GM19372 (cell line): ENCODE measurements at regions not wholly inside any gene's neighbourhood (a gene's known extent, or its start where the extent isn't known, plus 50 kb on each side); places are given as distances from the start of the nearest gene placed in this dataset.
"Not testable (repeated sequence)": the region's sequence is repeated elsewhere in the genome, so short reads cannot be mapped to it uniquely, and the experiment has no call there.

Experiments used
- ATAC-seq: cut with Tn5 transposase; IDR thresholded peaks from one replicate; pipeline ENCODE4 v1.9.1; 2021; ENCODE audit warnings: mild to moderate bottlenecking, low read depth, moderate library complexity; ENCODE audit not compliant: unreplicated experiment

- ATAC-seq = no peak
Measured at GRCh38 chr5:104551628-104552027, 989.0 kb upstream of the NUDT12 start.

DNA sequence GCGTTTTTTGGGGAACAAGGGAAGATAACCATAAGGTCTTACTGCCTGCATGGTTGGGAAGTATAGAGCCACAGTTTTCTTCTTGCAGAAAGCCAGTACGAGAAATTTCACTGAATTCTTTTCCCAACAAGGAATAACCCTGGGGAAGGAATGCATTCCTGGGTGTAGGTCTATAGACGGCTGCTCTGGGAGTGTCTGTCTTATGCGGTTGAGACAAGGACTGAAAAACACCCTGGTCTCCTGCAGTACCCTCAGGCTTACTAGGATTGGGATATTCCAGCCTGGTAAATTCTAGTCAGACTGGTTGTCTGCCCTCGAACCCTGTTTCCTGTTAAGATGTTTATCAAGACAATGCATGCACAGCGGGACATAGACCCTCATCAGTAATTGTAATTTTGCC lies 984.3 kb upstream of the NUDT12 start:
- not testable (repeated sequence) for ATAC-seq

- ATAC-seq = no peak
Measured at GRCh38 chr5:104541141-104541785, 978.7 kb upstream of the NUDT12 start.

GRCh38 chr5:104540448-104540847 lies 977.9 kb upstream of the NUDT12 start:
- no peak for ATAC-seq

DNA sequence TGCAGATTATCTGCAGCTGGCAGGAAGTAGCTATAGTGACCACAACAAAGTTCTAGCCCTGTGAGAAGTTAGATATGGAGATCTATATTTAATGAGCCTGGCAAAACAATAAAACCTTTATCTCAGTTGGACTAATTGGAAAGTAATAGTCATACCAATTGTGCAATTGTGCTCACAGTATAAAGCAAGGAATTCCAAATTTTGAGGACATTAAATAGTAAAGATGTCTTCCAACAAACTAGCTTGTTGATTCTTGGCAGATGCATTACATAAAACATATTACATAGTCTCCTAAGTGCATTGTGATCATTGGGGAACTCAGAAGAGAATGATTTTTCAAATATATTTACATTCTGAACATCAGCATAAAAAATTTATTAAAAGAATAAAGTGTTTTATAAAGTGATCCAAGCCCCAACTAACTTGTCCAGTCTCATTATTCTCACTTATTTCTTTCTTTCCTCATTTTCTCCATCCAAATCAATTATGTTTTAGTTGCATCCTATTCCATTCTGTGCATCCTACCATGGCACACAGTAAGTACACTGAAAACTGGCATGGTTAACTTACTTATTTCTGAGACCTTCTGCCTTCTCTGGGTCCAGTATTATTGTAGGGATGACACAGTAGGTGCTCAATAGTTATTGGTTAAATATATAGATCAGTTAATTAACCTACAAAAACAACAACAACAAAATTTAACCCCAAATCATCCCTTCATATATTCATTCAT lies 977.2 kb upstream of the NUDT12 start:
- no peak for ATAC-seq

DNA sequence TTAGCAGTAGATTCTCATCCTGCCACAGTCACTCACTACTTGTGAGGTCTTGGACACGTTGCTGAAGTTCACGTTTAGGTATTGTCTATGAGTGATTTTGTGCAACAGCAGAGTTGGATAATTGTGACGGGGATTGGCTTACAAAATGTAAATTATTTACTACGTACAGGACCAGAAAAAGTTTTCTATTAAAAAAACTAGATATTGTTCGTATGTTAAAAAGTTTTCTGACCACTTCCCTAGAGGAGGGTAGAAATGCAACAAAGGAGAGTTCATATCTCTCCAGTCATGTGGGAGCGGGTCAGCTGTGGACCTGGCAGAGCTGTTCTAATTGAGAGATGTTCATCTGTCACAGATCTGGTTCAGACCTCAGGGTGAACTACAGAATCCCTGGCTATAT lies 976.1 kb upstream of the NUDT12 start:
- ATAC-seq = no peak

GRCh38 chr5:104533498-104533897 lies 970.9 kb upstream of the NUDT12 start:
- no peak for ATAC-seq

DNA sequence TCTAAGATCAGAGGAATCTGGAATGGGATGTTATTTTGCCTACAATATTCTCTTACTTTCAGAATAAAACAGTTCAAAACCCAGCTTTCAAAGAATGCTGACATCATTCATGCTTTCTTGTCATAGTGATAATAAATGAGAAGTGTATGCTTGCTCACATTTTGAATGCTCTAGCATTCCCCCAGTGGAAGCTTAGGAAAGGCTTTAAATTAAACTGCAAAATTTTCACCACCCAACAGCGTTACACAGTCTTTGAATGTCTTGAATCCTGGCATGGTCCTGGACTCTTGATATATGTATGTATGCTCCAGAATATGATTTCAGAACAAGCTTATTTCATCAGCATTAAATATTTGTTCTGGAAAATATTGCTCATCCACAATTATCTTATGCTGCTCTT lies 964.3 kb upstream of the NUDT12 start:
- ATAC-seq = no peak

GRCh38 chr5:104513640-104514072 lies 951.1 kb upstream of the NUDT12 start:
- no peak for ATAC-seq

DNA sequence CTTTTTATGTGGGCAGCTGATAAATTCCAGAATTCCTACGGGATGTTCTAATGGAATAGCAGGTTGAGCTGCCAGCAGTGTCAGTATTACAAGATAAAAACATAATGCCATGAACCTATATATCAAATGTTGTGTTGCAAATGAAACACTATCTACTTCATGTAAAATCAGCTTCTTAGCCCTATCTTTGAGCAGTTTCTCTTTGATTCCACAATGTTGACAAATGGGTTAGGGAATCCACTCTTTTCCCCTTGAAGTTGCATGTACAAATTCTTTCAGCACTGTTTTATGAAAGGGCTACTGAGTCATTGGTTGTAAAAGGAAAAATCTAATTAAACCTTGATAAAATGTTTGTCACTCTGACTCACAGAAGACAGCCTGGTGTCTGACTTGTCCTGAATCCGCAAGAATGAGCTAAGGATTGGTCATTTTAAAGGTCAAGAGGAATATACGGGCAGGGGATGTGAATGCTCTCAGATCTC lies 950.6 kb upstream of the NUDT12 start:
- ATAC-seq = no peak

- no peak for ATAC-seq
Measured at GRCh38 chr5:104512063-104512825, 949.7 kb upstream of the NUDT12 start.

- no peak for ATAC-seq
Measured at GRCh38 chr5:104498281-104498680, 935.7 kb upstream of the NUDT12 start.

DNA sequence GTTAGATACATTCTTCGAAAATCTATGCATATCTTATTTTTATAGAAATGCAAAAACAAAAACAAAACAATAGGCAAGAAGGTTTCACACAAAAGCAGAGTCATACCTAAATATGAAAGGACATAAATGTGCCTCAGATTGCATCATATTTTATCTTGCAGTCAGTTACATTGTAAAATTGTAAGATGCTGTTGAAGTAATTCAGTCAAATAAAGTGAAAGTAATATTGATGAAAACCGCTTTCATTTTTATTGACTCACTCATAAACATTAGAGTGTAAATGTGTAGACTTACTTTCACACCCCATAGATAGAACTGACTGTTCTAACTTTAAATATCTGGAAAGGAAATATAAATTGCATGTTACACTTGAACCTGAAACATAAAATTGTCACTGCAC lies 931.5 kb upstream of the NUDT12 start:
- no peak for ATAC-seq

- ATAC-seq = no peak
Measured at GRCh38 chr5:104472811-104473210, 910.2 kb upstream of the NUDT12 start.

- ATAC-seq = no peak
Measured at GRCh38 chr5:104456122-104456521, 893.5 kb upstream of the NUDT12 start.

- ATAC-seq = no peak
Measured at GRCh38 chr5:104452550-104452949, 890.0 kb upstream of the NUDT12 start.

GRCh38 chr5:104451911-104452310 lies 889.3 kb upstream of the NUDT12 start:
- not testable (repeated sequence) for ATAC-seq

- no peak for ATAC-seq
Measured at GRCh38 chr5:104444656-104445055, 882.1 kb upstream of the NUDT12 start.

- no peak for ATAC-seq
Measured at GRCh38 chr5:104443706-104444105, 881.1 kb upstream of the NUDT12 start.

DNA sequence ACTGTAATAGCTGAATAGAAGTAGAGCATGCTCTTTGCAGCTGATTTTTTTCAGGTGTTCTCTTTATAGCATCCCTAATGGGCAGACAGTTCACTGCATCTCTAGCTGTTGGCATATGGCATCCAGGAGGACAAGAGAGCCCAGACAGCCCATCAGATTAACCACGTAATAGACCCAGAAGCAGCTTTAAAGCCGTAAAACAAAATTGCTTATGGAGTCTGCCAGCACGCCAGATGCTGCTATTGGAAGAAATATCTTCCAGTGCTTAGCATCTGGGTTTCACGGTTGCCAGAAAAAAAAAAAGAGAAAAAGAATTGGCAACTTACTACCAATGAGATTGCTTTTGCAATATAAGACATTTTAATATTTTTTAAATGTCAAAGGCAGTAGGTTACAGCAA lies 869.4 kb upstream of the NUDT12 start:
- ATAC-seq = no peak

DNA sequence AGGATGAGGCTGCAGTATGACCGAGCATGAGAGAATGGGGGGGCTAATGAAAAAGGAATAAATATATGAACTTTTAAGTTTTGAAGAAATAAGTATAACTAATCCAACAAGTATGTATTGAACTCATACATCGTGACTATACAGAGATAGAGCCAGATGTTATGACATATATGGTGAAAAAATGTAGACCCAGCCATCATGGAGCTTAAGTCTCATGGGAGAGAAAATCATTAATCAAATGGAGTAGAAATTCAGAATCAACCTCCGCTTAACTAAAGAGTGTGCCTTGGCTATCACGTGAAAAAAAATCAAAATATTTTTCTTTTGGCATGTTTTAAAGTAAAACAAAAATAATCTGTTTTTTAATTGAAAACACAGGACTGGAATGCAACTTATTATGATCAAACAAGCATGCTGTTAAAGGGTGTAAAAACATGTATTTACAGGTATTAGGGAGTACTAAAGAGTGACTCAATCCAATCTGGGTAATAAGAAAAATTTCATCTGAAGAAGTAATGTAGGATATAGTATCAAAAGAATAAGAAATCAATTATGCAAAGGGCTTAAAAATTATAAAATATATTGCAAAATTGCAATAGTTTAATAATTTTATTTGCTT lies 868.5 kb upstream of the NUDT12 start:
- no peak for ATAC-seq
